Fibroblast of pulmonary artery (primary cell): ENCODE measurements at regions not wholly inside any gene's neighbourhood (a gene's known extent, or its start where the extent isn't known, plus 50 kb on each side); places are given as distances from the start of the nearest gene placed in this dataset.

ENCODE experiments used
- DNase-seq: peaks from one replicate; pipeline ENCODE4 v3.0.0-alpha.2; 2010; ENCODE audit warnings: low read depth
- H3K4me3 ChIP-seq: replicated peaks from 2 replicates; pipeline ENCODE4 v1.5.1; 2011; ENCODE audit warnings: low read depth, mild to moderate bottlenecking, control low read depth, low read length, moderate library complexity
- TF ChIP-seq, protein P1 (sequence below): IDR thresholded peaks from 2 replicates; pipeline ENCODE4 v1.5.1; 2011; ENCODE audit warnings: mild to moderate bottlenecking, control low read depth, low read length, inconsistent platforms; ENCODE audit errors: missing control alignments

DNA sequence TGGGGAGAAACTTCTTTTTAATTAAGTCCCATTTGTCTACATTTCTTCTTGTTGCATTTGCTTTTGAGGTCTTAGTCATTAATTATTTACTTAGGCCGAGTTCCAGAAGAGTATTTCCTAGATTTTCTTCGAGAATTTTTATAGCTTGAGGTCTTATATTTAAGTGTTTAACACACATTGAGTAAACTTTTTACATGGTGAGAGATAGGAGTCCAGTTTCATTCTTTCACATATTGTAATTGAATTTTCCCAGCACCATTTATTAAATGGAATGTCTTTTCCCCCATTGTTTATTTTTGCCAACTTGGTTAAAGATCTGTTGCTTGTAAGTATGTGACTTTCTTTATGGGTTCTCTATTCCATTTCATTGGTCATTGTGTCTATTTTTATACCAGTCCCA lies 1344.0 kb upstream of the RAG2 start:
- TF ChIP-seq, protein P1, sequence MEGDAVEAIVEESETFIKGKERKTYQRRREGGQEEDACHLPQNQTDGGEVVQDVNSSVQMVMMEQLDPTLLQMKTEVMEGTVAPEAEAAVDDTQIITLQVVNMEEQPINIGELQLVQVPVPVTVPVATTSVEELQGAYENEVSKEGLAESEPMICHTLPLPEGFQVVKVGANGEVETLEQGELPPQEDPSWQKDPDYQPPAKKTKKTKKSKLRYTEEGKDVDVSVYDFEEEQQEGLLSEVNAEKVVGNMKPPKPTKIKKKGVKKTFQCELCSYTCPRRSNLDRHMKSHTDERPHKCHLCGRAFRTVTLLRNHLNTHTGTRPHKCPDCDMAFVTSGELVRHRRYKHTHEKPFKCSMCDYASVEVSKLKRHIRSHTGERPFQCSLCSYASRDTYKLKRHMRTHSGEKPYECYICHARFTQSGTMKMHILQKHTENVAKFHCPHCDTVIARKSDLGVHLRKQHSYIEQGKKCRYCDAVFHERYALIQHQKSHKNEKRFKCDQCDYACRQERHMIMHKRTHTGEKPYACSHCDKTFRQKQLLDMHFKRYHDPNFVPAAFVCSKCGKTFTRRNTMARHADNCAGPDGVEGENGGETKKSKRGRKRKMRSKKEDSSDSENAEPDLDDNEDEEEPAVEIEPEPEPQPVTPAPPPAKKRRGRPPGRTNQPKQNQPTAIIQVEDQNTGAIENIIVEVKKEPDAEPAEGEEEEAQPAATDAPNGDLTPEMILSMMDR: no peak
- H3K4me3 ChIP-seq: no peak overlapping the region
- DNase-seq: no peak

DNA sequence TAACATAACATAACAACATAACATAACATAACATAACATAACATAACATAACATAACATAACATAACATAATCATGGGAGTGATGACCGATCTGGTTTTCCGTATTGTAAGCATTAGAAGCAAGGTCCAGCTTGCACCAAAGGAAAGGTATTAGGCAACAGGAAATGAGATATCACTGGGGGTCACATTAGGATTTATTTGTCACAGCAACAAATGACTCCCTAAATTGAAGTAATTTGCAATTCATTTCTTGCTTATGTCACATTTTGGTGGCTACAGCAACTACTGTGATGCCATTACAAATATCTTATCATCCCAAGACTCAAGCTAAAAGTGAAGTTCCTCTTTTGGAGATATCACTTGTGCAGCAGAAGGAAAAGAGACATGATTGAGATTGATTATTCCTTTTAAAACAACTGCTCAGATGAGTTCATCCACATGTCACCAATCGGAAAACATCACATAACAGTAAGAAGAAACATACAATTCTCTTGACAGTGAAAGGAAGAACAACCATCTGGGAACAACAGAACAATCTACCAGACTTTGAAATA lies 1331.1 kb upstream of the RAG2 start:
- no peak overlapping the region for H3K4me3 ChIP-seq
- TF ChIP-seq, protein P1: no peak

DNA sequence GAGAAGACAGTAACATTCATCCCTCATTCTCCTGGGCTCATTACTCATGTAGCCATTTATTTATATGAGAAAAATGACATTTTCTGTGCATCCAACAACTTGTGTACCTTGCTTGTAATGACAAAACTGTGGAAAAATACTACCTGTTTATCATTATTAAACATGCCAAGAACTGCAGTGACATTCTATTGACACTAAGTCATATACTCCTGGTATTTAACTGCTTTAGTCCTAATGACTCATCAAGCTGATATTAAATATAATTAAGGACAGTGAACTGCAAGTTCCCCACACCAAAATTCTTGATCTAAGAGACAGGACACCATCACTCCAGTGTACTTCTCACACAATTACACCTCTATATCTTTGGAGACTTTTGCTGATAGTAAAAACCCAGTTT lies 1328.7 kb upstream of the RAG2 start:
- TF ChIP-seq, protein P1: no peak
- no peak for DNase-seq
- H3K4me3 ChIP-seq: no peak overlapping the region

More for the DNA sequence above, 1331.1 kb upstream of the RAG2 start:
- DNase-seq: no peak

DNA sequence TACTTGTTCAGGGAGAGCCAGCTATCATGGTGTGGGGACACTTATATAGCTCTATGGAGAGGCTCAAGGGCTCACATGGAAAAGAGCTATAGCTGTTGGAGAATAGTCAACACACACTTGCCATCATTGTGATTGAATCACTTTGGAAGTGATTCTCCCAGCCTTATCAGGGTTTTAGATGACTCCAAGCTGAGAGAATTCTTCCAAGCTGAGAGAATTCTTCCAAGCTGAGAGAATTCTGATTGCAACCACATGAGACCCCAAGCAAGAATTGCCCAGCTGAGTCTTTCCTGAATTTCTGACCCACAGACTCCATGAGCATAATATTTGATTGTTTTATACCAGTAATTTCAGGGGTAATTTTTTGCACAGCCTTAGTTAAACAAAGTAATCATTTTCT lies 1318.3 kb upstream of the RAG2 start:
- DNase-seq: peak; percentile 17
- TF ChIP-seq, protein P1: no peak

DNA sequence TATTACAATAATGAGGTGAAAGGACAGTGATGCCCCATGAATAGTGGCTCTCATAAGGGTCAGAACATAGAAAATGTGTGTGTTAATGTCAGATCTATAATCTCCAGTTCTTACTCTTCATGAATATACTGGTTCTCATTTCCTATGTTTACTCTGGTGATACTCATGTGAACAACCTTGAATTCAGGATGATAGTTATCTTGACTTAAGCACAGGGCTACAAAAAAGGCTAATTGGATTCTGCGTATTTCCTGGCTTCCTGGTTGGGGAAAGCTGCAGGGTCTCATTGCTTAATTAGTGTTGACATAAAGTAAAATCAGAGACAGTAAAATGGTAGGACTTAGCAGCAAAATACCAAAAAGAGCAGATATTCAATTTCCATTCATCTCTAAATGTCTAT lies 1316.8 kb upstream of the RAG2 start:
- TF ChIP-seq, protein P1: no peak
- no peak for DNase-seq

More for the DNA sequence above, 1318.3 kb upstream of the RAG2 start:
- no peak overlapping the region for H3K4me3 ChIP-seq

DNA sequence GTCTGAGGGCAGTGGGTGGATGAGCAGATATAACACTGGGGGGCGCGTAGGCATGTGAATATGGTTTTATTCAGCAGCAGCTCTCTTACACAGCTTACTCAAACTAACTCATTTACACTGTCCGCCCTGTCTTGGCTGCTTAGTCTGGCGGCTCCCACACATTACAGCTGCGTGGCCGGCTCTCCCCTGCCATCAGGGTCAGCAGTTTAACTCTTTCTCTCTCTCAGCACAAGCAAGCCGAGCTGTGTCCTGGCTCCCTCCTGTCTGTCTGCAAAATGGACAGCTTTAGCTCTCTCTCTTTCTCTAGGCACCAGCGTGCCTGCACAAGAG lies 1310.1 kb upstream of the RAG2 start:
- no peak overlapping the region for H3K4me3 ChIP-seq
- DNase-seq: no peak
- TF ChIP-seq, protein P1: no peak

More for the DNA sequence above, 1316.8 kb upstream of the RAG2 start:
- H3K4me3 ChIP-seq: no peak overlapping the region
